Endothelial cell of umbilical vein (primary cell): ENCODE measurements at regions not wholly inside any gene's neighbourhood (a gene's known extent, or its start where the extent isn't known, plus 50 kb on each side); places are given as distances from the start of the nearest gene placed in this dataset.

Source experiments
- EZH2 ChIP-seq: IDR thresholded peaks from 2 replicates; pipeline ENCODE4 v1.6.1; 2012; ENCODE audit warnings: borderline replicate concordance, low read depth, mild to moderate bottlenecking, moderate library complexity, low read length, inconsistent platforms; ENCODE audit not compliant: severe bottlenecking
- FOS ChIP-seq: IDR thresholded peaks from 2 replicates; pipeline ENCODE4 v1.6.1; 2011; ENCODE audit warnings: mild to moderate bottlenecking, low read length, moderate library complexity, borderline replicate concordance; ENCODE audit not compliant: insufficient read depth
- JUN ChIP-seq: IDR thresholded peaks from 2 replicates; pipeline ENCODE4 v1.6.1; 2011; ENCODE audit warnings: borderline replicate concordance, low read depth; ENCODE audit not compliant: insufficient read length, insufficient read depth
- POLR2A ChIP-seq: IDR thresholded peaks from 2 replicates; pipeline ENCODE4 v1.6.1; 2012; ENCODE audit warnings: low read depth, mild to moderate bottlenecking, control low read depth, low read length
- POLR2AphosphoS5 ChIP-seq: IDR thresholded peaks from 2 replicates; pipeline ENCODE4 v1.6.1; 2012; ENCODE audit warnings: low read depth, mild to moderate bottlenecking, control low read depth, low read length, moderate library complexity; ENCODE audit not compliant: insufficient read depth
- TF ChIP-seq, protein P1 (sequence below), 2 donors: IDR thresholded peaks; 1 replicate in 1 of 2; 2 replicates in 1 of 2; pipeline ENCODE4 v1.5.1; 2011; ENCODE audit warnings: low read length in 2 of 2, mild to moderate bottlenecking in 2 of 2, moderate library complexity in 2 of 2, control low read depth in 1 of 2, inconsistent platforms in 1 of 2, low read depth in 1 of 2; ENCODE audit not compliant: insufficient read depth in 1 of 2; ENCODE audit errors: extremely low read depth in 1 of 2
- TF ChIP-seq, protein P2 (sequence below): IDR thresholded peaks from 2 replicates; pipeline ENCODE4 v1.6.1; 2011; ENCODE audit not compliant: insufficient read depth, insufficient read length

DNA sequence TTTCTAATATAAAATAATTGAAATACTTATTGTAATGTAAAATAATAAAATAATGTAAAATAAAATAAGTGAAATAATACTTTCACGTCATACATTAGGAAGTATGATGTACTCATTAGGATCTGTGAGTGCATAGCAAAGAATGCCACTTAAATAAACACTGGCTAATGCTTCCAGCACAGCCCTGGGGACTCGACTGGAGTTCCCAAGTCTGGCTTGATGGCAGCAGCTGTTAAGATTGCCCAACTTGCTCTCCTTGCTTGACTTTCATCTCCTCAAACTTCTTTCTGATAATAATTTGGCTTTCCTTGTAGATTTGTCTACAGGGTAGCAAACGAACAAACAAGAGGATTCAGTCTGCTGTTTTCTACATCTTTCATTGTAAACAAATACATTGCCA is 191.9 kb downstream of the COG6 start:
- TF ChIP-seq, protein P1, sequence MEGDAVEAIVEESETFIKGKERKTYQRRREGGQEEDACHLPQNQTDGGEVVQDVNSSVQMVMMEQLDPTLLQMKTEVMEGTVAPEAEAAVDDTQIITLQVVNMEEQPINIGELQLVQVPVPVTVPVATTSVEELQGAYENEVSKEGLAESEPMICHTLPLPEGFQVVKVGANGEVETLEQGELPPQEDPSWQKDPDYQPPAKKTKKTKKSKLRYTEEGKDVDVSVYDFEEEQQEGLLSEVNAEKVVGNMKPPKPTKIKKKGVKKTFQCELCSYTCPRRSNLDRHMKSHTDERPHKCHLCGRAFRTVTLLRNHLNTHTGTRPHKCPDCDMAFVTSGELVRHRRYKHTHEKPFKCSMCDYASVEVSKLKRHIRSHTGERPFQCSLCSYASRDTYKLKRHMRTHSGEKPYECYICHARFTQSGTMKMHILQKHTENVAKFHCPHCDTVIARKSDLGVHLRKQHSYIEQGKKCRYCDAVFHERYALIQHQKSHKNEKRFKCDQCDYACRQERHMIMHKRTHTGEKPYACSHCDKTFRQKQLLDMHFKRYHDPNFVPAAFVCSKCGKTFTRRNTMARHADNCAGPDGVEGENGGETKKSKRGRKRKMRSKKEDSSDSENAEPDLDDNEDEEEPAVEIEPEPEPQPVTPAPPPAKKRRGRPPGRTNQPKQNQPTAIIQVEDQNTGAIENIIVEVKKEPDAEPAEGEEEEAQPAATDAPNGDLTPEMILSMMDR (IDR thresholded peaks at IDR 0.05; ENCODE audit: extremely low read depth in 1 of 2, insufficient read depth in 1 of 2, low read depth in 1 of 2, low read length in 2 of 2): no peak
- TF ChIP-seq POLR2AphosphoS5 (no peak), POLR2A (no peak), EZH2 (no peak), JUN (no peak), FOS (no peak)
- TF ChIP-seq, protein P2, sequence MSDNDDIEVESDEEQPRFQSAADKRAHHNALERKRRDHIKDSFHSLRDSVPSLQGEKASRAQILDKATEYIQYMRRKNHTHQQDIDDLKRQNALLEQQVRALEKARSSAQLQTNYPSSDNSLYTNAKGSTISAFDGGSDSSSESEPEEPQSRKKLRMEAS: no peak
